Ovary (tissue), 7 donors: ENCODE measurements at regions not wholly inside any gene's neighbourhood (a gene's known extent, or its start where the extent isn't known, plus 50 kb on each side); places are given as distances from the start of the nearest gene placed in this dataset.

Experiments
- DNase-seq, 5 donors: peaks; one replicate each; pipeline ENCODE4 v3.0.0-alpha.2; 2019 to 2020
- H3K27ac ChIP-seq, 2 donors: fragments of 200-600 bp; one replicate each; pipeline versions ENCODE4 v1.5.1 to v1.8.0; 2019 to 2022
- H3K27me3 ChIP-seq: fragments of 200-600 bp; one replicate; pipeline ENCODE4 v1.8.0; 2022
- H3K36me3 ChIP-seq: fragments of 200-600 bp; sonication (generic); one replicate; pipeline ENCODE4 v1.5.1; 2019
- H3K4me1 ChIP-seq: one replicate; pipeline ENCODE4 v1.8.1; 2013; ENCODE audit warnings: mild to moderate bottlenecking, moderate library complexity; ENCODE audit not compliant: insufficient read depth
- H3K4me3 ChIP-seq: fragments of 200-600 bp; sonication (generic); one replicate; pipeline ENCODE4 v1.5.1; 2017
- H3K9me3 ChIP-seq, 2 donors: fragments of 200-600 bp in 1 of 2; sonication (generic) in 1 of 2; one replicate each; pipeline versions ENCODE4 v1.5.1 to v1.8.1; 2013 to 2019; ENCODE audit warnings: mild to moderate bottlenecking in 1 of 2, moderate library complexity in 1 of 2
- EP300 ChIP-seq: sonication (generic); formaldehyde crosslinking; IDR thresholded peaks from one replicate; pipeline ENCODE4 v1.6.1; 2017; ENCODE audit warnings: antibody characterized with exemption
- POLR2A ChIP-seq: fragments of 450-650 bp; IDR thresholded peaks from one replicate; pipeline ENCODE4 v1.6.1; 2017; ENCODE audit warnings: antibody characterized with exemption, mild to moderate bottlenecking, moderate library complexity
- WGBS, 3 donors: extraction: QIAGEN DNeasy Blood & Tissue Kit in 1 of 3; methylation state at CpG; one replicate each; pipeline versions ENCODE4 v1.1.5 to v1.1.7; 2013 to 2017; 5-methylcytosine and 5-hydroxymethylcytosine counted together
- intact Hi-C, 4 donors: fragments of 100-400 bp; cut with DNase I; formaldehyde crosslinking; loops; one replicate each; pipeline versions ENCODE4 v1.11.0 to v1.15.1; 2022 to 2023
- TF ChIP-seq, protein P1 (sequence below), 3 donors: fragments of 450-650 bp in 2 of 3; fragments of 200-600 bp in 1 of 3; IDR thresholded peaks; one replicate each; pipeline versions ENCODE4 v1.5.1 to v1.8.0; 2016 to 2022; ENCODE audit warnings: antibody characterized with exemption in 3 of 3, mild to moderate bottlenecking in 1 of 3
- donor health status: DM: no; HTN: no; CAD: no; lungs with moderate emphysema.
- donor health status: DM: no; HTN: no; CAD: no.
- donor health status: Bipolar disorder and iron deficiency.
- donor health status: DM: no; HTN: no; CAD: no.
- donor health status: DM: yes; HTN: yes; CAD: no.

DNA sequence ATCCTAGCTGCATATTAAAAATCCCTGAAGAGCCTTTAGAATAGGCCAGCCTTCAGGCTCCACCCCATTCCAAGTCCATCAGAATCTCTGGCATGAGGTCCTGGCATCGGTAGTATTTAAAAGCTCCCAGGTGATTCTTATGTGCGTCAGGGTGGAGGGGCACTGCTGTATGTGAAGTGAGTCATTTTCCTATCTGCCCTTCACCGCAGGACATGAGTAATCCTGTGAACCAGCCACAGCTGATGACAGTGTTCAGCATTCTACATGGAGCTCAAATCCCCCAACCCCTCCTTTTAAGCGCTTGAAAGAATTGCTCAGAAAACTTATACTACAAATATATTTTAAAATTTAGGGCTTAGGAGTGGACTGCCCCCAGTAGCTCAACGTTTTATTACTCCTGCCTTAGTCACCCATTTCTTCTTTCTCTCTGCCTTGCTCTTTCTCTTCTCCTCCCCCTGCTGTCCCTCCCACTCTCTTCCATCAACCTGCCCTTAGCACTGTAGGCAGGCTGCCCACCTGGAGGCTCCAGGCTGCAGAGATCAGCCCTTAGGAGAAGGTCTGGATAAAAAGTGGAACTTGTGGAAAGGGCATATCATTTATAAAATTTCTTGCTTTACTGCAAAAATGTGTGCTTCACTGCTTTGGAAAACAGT lies 73.8 kb upstream of the ZNF281 start:
- no peak overlapping the region for H3K27ac ChIP-seq
- H3K9me3 ChIP-seq: no peaks in the 10 kb centered on the region
- no peaks in the 10 kb centered on the region for H3K36me3 ChIP-seq
- TF ChIP-seq, protein P1, sequence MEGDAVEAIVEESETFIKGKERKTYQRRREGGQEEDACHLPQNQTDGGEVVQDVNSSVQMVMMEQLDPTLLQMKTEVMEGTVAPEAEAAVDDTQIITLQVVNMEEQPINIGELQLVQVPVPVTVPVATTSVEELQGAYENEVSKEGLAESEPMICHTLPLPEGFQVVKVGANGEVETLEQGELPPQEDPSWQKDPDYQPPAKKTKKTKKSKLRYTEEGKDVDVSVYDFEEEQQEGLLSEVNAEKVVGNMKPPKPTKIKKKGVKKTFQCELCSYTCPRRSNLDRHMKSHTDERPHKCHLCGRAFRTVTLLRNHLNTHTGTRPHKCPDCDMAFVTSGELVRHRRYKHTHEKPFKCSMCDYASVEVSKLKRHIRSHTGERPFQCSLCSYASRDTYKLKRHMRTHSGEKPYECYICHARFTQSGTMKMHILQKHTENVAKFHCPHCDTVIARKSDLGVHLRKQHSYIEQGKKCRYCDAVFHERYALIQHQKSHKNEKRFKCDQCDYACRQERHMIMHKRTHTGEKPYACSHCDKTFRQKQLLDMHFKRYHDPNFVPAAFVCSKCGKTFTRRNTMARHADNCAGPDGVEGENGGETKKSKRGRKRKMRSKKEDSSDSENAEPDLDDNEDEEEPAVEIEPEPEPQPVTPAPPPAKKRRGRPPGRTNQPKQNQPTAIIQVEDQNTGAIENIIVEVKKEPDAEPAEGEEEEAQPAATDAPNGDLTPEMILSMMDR (IDR thresholded peaks at IDR 0.05): no peak
- TF ChIP-seq EP300: no peak
- TF ChIP-seq POLR2A: no peak
- no peaks in the 10 kb centered on the region for H3K27me3 ChIP-seq
- no peak overlapping the region for H3K4me3 ChIP-seq
- DNase-seq: no peak
- H3K4me1 ChIP-seq: no peaks in the 10 kb centered on the region
- intact Hi-C loops: loop anchor here in 1 of 4 donors (10.0 kb wide), 1 partner anchor 799 kb away; no protein-coding TSS in a partner anchor
- WGBS, 3 donors: 29 to 30% (median 30%) methylated on average over 5 of the region's 5 CpGs

DNA sequence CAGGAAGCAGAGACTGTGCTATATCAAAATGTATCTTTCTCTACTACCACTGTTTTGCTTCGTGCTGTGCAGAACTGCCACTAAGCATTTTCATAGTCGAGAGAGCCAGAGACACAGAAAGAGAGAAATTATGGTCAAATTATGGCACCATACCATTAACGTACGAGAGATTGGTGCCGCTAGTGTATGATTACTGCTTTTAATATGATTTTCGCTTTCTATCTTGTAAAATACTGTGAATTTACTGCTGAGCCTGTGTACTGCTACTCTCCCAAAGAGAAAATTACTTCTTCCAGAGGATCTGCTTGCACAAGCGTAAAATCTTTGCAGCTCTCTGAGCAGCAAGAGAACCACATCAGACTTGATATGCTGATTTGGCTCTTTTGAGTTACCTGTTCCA lies 71.1 kb upstream of the ZNF281 start:
- intact Hi-C loops: loop anchor here in 1 of 4 donors (10.0 kb wide), 1 partner anchor 796 kb away; no protein-coding TSS in a partner anchor
- no peak for DNase-seq
- Histone ChIP-seq H3K27ac (no peak overlapping the region), H3K27me3 (no peaks in the 10 kb centered on the region), H3K4me3 (no peak overlapping the region), H3K36me3 (no peaks in the 10 kb centered on the region), H3K9me3 (no peaks in the 10 kb centered on the region), H3K4me1 (no peaks in the 10 kb centered on the region)
- TF ChIP-seq EP300 (no peak), POLR2A (no peak)
- TF ChIP-seq, protein P1 (IDR thresholded peaks at IDR 0.05): no peak
- 79 to 82% (median 80%) methylated on average over 7 of the region's 7 CpGs for WGBS, 3 donors

DNA sequence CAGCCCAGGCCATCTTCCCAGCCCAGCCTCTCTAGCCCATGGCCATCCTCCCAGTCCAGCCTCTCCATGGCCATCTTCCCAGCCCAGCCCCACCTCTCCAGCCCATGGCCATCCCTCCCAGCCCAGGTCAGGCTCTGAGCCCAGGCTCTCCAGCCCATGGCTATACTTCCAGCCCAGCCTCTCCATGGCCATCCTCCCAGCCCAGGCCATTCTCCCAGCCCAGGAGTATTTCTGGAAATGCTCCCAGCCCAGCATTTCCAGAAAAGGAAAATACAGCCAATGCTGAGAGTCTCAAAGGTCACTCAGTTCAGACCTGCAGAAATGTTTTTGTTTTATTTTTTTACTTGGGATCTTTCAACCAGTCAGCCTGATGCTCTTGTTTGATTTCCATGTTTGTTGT lies 70.0 kb upstream of the ZNF281 start:
- Histone ChIP-seq H3K27me3 (no peaks in the 10 kb centered on the region), H3K27ac (no peak overlapping the region), H3K4me1 (no peaks in the 10 kb centered on the region), H3K4me3 (no peak overlapping the region), H3K36me3 (no peaks in the 10 kb centered on the region), H3K9me3 (no peaks in the 10 kb centered on the region)
- intact Hi-C loops: loop anchor here in 1 of 4 donors (10.0 kb wide), 1 partner anchor 795 kb away; no protein-coding TSS in a partner anchor
- TF ChIP-seq, protein P1 (IDR thresholded peaks at IDR 0.05): no peak
- TF ChIP-seq POLR2A: no peak
- DNase-seq: no peak

DNA sequence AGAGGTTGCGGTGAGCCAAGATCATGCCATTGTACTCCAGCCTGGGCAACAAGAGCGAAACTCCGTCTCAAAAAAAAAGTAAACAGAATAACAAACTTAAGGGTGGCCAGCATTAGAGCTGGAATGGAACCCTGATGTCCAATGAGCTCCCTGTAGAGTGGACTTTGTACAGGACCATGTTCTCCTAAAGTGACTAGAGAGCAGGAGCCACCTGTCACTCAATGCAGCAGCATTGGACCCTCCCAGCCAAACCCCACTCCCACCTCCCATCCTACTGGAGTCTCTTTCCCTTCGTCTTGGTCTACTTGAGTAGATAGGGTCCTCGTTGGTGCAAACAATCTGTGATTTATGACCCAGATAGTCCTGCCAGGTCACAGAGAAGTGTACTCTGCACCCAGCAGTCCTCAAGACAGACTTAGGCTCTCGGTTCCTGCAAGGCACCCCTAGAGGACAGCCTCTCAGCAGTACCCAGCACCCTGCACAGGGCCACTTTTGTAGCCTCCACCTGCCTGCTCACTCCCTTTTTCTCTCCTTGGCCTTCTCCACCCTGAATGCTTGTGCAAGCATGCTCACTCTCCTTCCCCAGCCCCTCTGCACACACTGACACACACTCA lies 69.2 kb upstream of the ZNF281 start:
- intact Hi-C loops: no loop called here
- no peaks in the 10 kb centered on the region for H3K36me3 ChIP-seq
- TF ChIP-seq POLR2A (no peak), EP300 (no peak)
- TF ChIP-seq, protein P1 (IDR thresholded peaks at IDR 0.05): no peak

More for the DNA sequence above, 69.2 kb upstream of the ZNF281 start:
- Histone ChIP-seq H3K27ac (no peak overlapping the region), H3K9me3 (no peaks in the 10 kb centered on the region), H3K4me3 (no peak overlapping the region), H3K4me1 (no peaks in the 10 kb centered on the region), H3K27me3 (no peaks in the 10 kb centered on the region)
- WGBS, 3 donors: 76 to 81% (median 77%) methylated on average over 6 of the region's 6 CpGs
- DNase-seq: no peak
